H1 (cell line): ENCODE measurements at regions not wholly inside any gene's neighbourhood (a gene's known extent, or its start where the extent isn't known, plus 50 kb on each side); places are given as distances from the start of the nearest gene placed in this dataset.
"Not testable (repeated sequence)": the region's sequence is repeated elsewhere in the genome, so short reads cannot be mapped to it uniquely, and the experiment has no call there.

ENCODE experiments used
- CHD1 ChIP-seq: IDR thresholded peaks from 2 replicates; pipeline ENCODE4 v1.6.1; 2012; ENCODE audit warnings: low read depth, low read length, improper control_type of control experiment
- CTCF ChIP-seq, 3 experiments: IDR thresholded peaks; 1 replicate in 2 of 3; 2 replicates in 1 of 3; pipeline versions ENCODE4 v1.5.1 to v1.6.1; 2011; ENCODE audit warnings: low read length in 3 of 3, mild to moderate bottlenecking in 3 of 3, inconsistent platforms in 2 of 3, low read depth in 1 of 3, moderate library complexity in 1 of 3; ENCODE audit not compliant: insufficient read depth in 1 of 3; ENCODE audit errors: control extremely low read depth in 1 of 3
- EGR1 ChIP-seq: IDR thresholded peaks from 2 replicates; pipeline ENCODE4 v1.6.1; 2011; ENCODE audit warnings: low read depth, low read length, borderline replicate concordance
- FOSL1 ChIP-seq: IDR thresholded peaks from 2 replicates; pipeline ENCODE4 v1.6.1; 2011; ENCODE audit warnings: mild to moderate bottlenecking, low read depth, low read length, moderate library complexity; ENCODE audit not compliant: insufficient read depth
- POLR2A ChIP-seq, 2 experiments: IDR thresholded peaks; 1 replicate in 1 of 2; 2 replicates in 1 of 2; pipeline ENCODE4 v1.6.1; 2011; ENCODE audit warnings: low read depth in 2 of 2, low read length in 2 of 2, mild to moderate bottlenecking in 2 of 2; ENCODE audit errors: control extremely low read depth in 1 of 2
- RAD21 ChIP-seq, 2 experiments: IDR thresholded peaks in 1 of 2; conservative IDR thresholded peaks in 1 of 2; 2 replicates each; pipeline ENCODE4 v1.6.1; 2011; ENCODE audit warnings: low read depth in 2 of 2, low read length in 2 of 2, improper control_type of control experiment in 1 of 2, inconsistent platforms in 1 of 2, mild to moderate bottlenecking in 1 of 2, moderate library complexity in 1 of 2
- RFX5 ChIP-seq: IDR thresholded peaks from 2 replicates; pipeline ENCODE4 v1.6.1; 2011; ENCODE audit warnings: low read depth, low read length, improper control_type of control experiment, borderline replicate concordance
- TF ChIP-seq, protein P1 (sequence below): IDR thresholded peaks from 2 replicates; pipeline ENCODE4 v1.6.1; 2011; ENCODE audit warnings: low read depth, mild to moderate bottlenecking, low read length; ENCODE audit not compliant: insufficient read depth

GRCh38 chrX:73911946-73912345 is 59.4 kb upstream of the XIST start:
- TF ChIP-seq POLR2A (IDR thresholded peaks at IDR 0.05; ENCODE audit: control extremely low read depth in 1 of 2, low read depth in 2 of 2, low read length in 2 of 2); CHD1; RAD21 (IDR thresholded peaks at IDR 0.05 in 1 of 2, conservative IDR thresholded peaks at IDR 0.05 in 1 of 2; ENCODE audit: low read depth in 2 of 2, low read length in 2 of 2); RFX5; CTCF (IDR thresholded peaks at IDR 0.05; ENCODE audit: control extremely low read depth in 1 of 3, insufficient read depth in 1 of 3, low read depth in 1 of 3, low read length in 3 of 3); EGR1; FOSL1: not testable (repeated sequence)
- TF ChIP-seq, protein P1, sequence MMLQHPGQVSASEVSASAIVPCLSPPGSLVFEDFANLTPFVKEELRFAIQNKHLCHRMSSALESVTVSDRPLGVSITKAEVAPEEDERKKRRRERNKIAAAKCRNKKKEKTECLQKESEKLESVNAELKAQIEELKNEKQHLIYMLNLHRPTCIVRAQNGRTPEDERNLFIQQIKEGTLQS, result not testable (repeated sequence)
